Upper lobe of left lung (tissue), 4 donors: ENCODE measurements at regions not wholly inside any gene's neighbourhood (a gene's known extent, or its start where the extent isn't known, plus 50 kb on each side); places are given as distances from the start of the nearest gene placed in this dataset.

Experiments
- CTCF ChIP-seq, 6 experiments: fragments of 450-650 bp in 4 of 6; fragments of 200-600 bp in 2 of 6; sonication (generic) in 2 of 6; IDR thresholded peaks; one replicate each; pipeline ENCODE4 v1.5.1; 2016 to 2019; ENCODE audit warnings: antibody characterized with exemption in 6 of 6
- POLR2AphosphoS5 ChIP-seq, 2 donors: sonication (generic); formaldehyde crosslinking; IDR thresholded peaks; one replicate each; pipeline ENCODE4 v1.5.1; 2017; ENCODE audit warnings: antibody characterized with exemption in 2 of 2

DNA sequence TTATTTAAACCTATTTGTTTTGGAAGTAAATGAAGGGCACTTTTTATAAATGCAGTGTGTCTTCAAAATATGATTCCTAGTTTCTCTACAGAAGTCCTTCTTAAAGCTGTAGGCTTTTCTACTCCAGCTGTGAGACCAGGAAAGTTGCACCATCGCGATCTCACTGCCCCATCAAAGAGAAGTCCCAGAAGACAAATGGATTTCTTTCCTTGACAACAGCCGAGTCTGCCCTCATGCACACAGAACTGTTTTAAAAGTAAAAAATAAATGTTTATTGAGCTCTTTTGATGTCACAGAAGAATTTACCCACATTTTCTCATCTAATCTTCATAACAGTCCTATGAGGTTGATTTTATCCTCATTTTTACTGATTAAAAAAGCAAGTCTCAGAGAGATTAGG, 324.4 kb upstream of the NT5E start:
- TF ChIP-seq POLR2AphosphoS5 (IDR thresholded peaks at IDR 0.05), result no peak
- no peak for TF ChIP-seq CTCF (IDR thresholded peaks at IDR 0.05)
